K562 (cell line): ENCODE measurements at regions not wholly inside any gene's neighbourhood (a gene's known extent, or its start where the extent isn't known, plus 50 kb on each side); places are given as distances from the start of the nearest gene placed in this dataset.

Experiments
- ATAC-seq: fragments of 200-7000 bp; cut with Tn5 transposase; 3 replicates; pipeline ENCODE4 v1.9.1; 2020; ENCODE audit warnings: moderate library complexity
- BruUV-seq: library from RNA; stranded (reverse); fragments of 400-500 nt; replicated peaks from 2 replicates; lab custom pipeline; 2021; lab: Mats Ljungman, UMichigan
- CTCF ChIA-PET: fragments of 300-600 bp; formaldehyde crosslinking; extraction: SDS; loops from one replicate; lab custom pipeline; 2021; ENCODE audit warnings: low intra/inter-chr PET ratio; lab: Yijun Ruan, JAX
- POLR2A ChIA-PET: fragments of 300-600, 350-650 bp; sonication (Branson Sonifier 250); formaldehyde crosslinking; extraction: SDS; loops from one replicate; lab custom pipeline; 2021; ENCODE audit warnings: antibody characterized with exemption, inconsistent platforms; lab: Yijun Ruan, JAX
- DNase-seq, 4 experiments: peaks; one replicate each; pipeline versions ENCODE4 v3.0.0 to v3.0.0-alpha.2; 2011 to 2018; ENCODE audit warnings: low spot score in 3 of 4, mixed read lengths in 3 of 4; ENCODE audit errors: extremely low read depth in 1 of 4
- FAIRE-seq: peaks from 2 replicates; lab custom pipeline; 2011; peaks lifted over from hg19 to GRCh38; lab: Jason Lieb, UNC
- H2AFZ ChIP-seq: 2 replicates; pipeline ENCODE4 v1.6.0; 2011; ENCODE audit warnings: low read depth, low read length, control low read depth, inconsistent platforms
- H3K27ac ChIP-seq: fragments of 200-600 bp; 3 replicates; pipeline ENCODE4 v1.8.0; 2011; ENCODE audit warnings: low read depth, mild to moderate bottlenecking, control low read depth, inconsistent platforms, low read length, moderate library complexity, mixed read lengths; ENCODE audit errors: extremely low read depth
- H3K27me3 ChIP-seq, 2 experiments: fragments of 300-600 bp in 1 of 2; 2 replicates in 1 of 2; 3 replicates in 1 of 2; pipeline versions ENCODE4 v1.6.0 to v1.8.0; 2011; ENCODE audit warnings: inconsistent platforms in 2 of 2, low read length in 2 of 2, mild to moderate bottlenecking in 1 of 2, mixed read lengths in 1 of 2, moderate library complexity in 1 of 2; ENCODE audit not compliant: control insufficient read depth in 2 of 2, insufficient read depth in 2 of 2
- H3K36me3 ChIP-seq: fragments of 300-600 bp; 3 replicates; pipeline ENCODE4 v1.8.0; 2011; ENCODE audit warnings: mild to moderate bottlenecking, low read length, inconsistent platforms; ENCODE audit not compliant: control insufficient read depth, insufficient read depth
- H3K4me1 ChIP-seq, 2 experiments: fragments of 200-600 bp in 1 of 2; replicated peaks in 1 of 2; 2 replicates in 1 of 2; 3 replicates in 1 of 2; pipeline versions ENCODE4 v1.5.1 to v1.8.0; 2011; ENCODE audit warnings: inconsistent platforms in 2 of 2, low read length in 2 of 2, mild to moderate bottlenecking in 1 of 2, mixed read lengths in 1 of 2, moderate library complexity in 1 of 2; ENCODE audit not compliant: control insufficient read depth in 2 of 2, insufficient read depth in 2 of 2
- H3K4me2 ChIP-seq: 2 replicates; pipeline ENCODE4 v1.6.1; 2011; ENCODE audit warnings: low read length, control low read depth, inconsistent platforms, mixed read lengths; ENCODE audit not compliant: insufficient read depth
- H3K4me3 ChIP-seq: fragments of 200-600 bp; sonication (generic), shearing (Covaris generic); 2 replicates; pipeline ENCODE4 v1.5.1; 2016; ENCODE audit warnings: control low read depth, inconsistent platforms
- H3K79me2 ChIP-seq: fragments of 200-600 bp; 3 replicates; pipeline ENCODE4 v1.8.0; 2011; ENCODE audit warnings: low read length, inconsistent platforms; ENCODE audit not compliant: control insufficient read depth, insufficient read depth
- H3K9ac ChIP-seq, 2 experiments: 2 replicates each; pipeline versions ENCODE4 v1.6.0 to v1.6.1; 2011; ENCODE audit warnings: low read depth in 2 of 2, low read length in 2 of 2, control low read depth in 1 of 2, inconsistent platforms in 1 of 2, mild to moderate bottlenecking in 1 of 2, mixed read lengths in 1 of 2; ENCODE audit not compliant: insufficient read depth in 1 of 2
- H3K9me1 ChIP-seq: one replicate; pipeline ENCODE4 v1.6.0; 2011; ENCODE audit warnings: inconsistent platforms, mild to moderate bottlenecking, low read length, moderate library complexity; ENCODE audit not compliant: control insufficient read depth, insufficient read depth
- H3K9me3 ChIP-seq: replicated peaks from 2 replicates; pipeline ENCODE4 v1.5.1; 2011; ENCODE audit warnings: low read depth, low read length, inconsistent platforms; ENCODE audit not compliant: control insufficient read depth, insufficient read depth
- H4K20me1 ChIP-seq: replicated peaks from 2 replicates; pipeline ENCODE4 v1.6.1; 2011; ENCODE audit warnings: low read length, inconsistent platforms, mixed read lengths; ENCODE audit not compliant: control insufficient read depth, insufficient read depth
- ARNT ChIP-seq, 2 experiments: fragments of 450-650 bp; IDR thresholded peaks; 2 replicates each; pipeline ENCODE4 v1.6.1; 2016; ENCODE audit warnings: mild to moderate bottlenecking in 1 of 2
- CBFA2T2 ChIP-seq: fragments of 450-650 bp; conservative IDR thresholded peaks from 2 replicates; pipeline ENCODE4 v1.6.1; 2017; ENCODE audit warnings: mild to moderate bottlenecking
- E4F1 ChIP-seq: fragments of 250-450 bp; sonication (Bioruptor Pico); IDR thresholded peaks from 2 replicates; pipeline ENCODE4 v1.5.0; 2021; ENCODE audit warnings: mild to moderate bottlenecking, borderline replicate concordance
- ILK ChIP-seq: fragments of 450-650 bp; IDR thresholded peaks from 2 replicates; pipeline ENCODE4 v1.6.1; 2016; ENCODE audit warnings: missing genetic modification characterization, low read depth, mild to moderate bottlenecking, missing compliant biosample characterization, moderate library complexity, borderline replicate concordance
- MEF2D ChIP-seq: conservative IDR thresholded peaks from 2 replicates; pipeline ENCODE4 v1.6.1; 2016; ENCODE audit warnings: low read depth, missing genetic modification characterization, missing compliant biosample characterization
- RBM17 ChIP-seq: fragments of 200-400 bp; formaldehyde crosslinking; IDR thresholded peaks from 2 replicates; pipeline ENCODE4 v1.6.1; 2017; ENCODE audit warnings: low read depth, mild to moderate bottlenecking, low read length, borderline replicate concordance
- ZNF445 ChIP-seq: fragments of 250-450 bp; sonication (Bioruptor Pico); IDR thresholded peaks from 2 replicates; pipeline ENCODE4 v1.4.0; 2020; ENCODE audit warnings: low read depth, mild to moderate bottlenecking, moderate library complexity
- ZNF79 ChIP-seq: fragments of 250-450 bp; sonication (Bioruptor Pico); IDR thresholded peaks from 2 replicates; pipeline ENCODE4 v1.4.0; 2020; ENCODE audit warnings: low read depth, mild to moderate bottlenecking, moderate library complexity
- in situ Hi-C: fragments of 300-500 bp; cut with MboI; formaldehyde crosslinking; loops from 4 replicates; pipeline ENCODE4 v1.15.0; 2018; ENCODE audit warnings: inconsistent platforms, mixed read lengths
- intact Hi-C: fragments of 100-400 bp; cut with micrococcal nuclease; formaldehyde crosslinking; loops from 2 replicates; pipeline ENCODE4 v1.14.2; 2022

- no peak for TF ChIP-seq E4F1
- no peak for TF ChIP-seq MEF2D (tag)
- TF ChIP-seq ARNT (IDR thresholded peaks at IDR 0.05) = no peak
- no peak for TF ChIP-seq ZNF79 (CRISPR knock-in tag)
These were observed 270.3 kb upstream of the PARD3B start (continued) for GRCh38 chr2:204274991-204275390.

- intact Hi-C loops (no loop called here), in situ Hi-C loops (no loop called here)
- Histone ChIP-seq H3K79me2 (no peaks in the 10 kb centered on the region), H3K9me3 (no peaks in the 10 kb centered on the region), H4K20me1 (no peaks in the 10 kb centered on the region), H3K27me3 (no peaks in the 10 kb centered on the region), H3K27ac (no peak overlapping the region), H3K4me1 (no peaks in the 10 kb centered on the region), H3K4me2 (no peak overlapping the region), H3K36me3 (no peaks in the 10 kb centered on the region), H3K4me3 (no peak overlapping the region), H3K9me1 (no peaks in the 10 kb centered on the region), H2AFZ (no peak overlapping the region), H3K9ac (no peak overlapping the region)
- DNase-seq (no peak), ATAC-seq (no peak), FAIRE-seq (no peak)
- ChIA-PET CTCF (no interaction called here), POLR2A (interaction anchor here (0.7 kb wide), 1 partner anchor 1580 kb away, joined by 3 read pairs; no protein-coding TSS in a partner anchor)
- BruUV-seq = no TSS peak
- TF ChIP-seq RBM17 = no peak
- no peak for TF ChIP-seq ZNF445 (CRISPR knock-in tag)
- no peak for TF ChIP-seq CBFA2T2
- TF ChIP-seq ILK (tag) = no peak
These were observed 268.0 kb upstream of the PARD3B start for GRCh38 chr2:204277226-204277625.
